HFF-Myc (cell line): ENCODE measurements at regions not wholly inside any gene's neighbourhood (a gene's known extent, or its start where the extent isn't known, plus 50 kb on each side); places are given as distances from the start of the nearest gene placed in this dataset.

Experiments
- DNase-seq: peaks from one replicate; pipeline ENCODE4 v3.0.0-alpha.2; 2011; ENCODE audit warnings: low read depth; ENCODE audit errors: extremely low read depth
- H3K4me3 ChIP-seq: replicated peaks from 2 replicates; pipeline ENCODE4 v1.5.1; 2011; ENCODE audit warnings: low read depth, mild to moderate bottlenecking, control low read depth, low read length
- TF ChIP-seq, protein P1 (sequence below): IDR thresholded peaks from 2 replicates; pipeline ENCODE4 v1.5.1; 2012; ENCODE audit warnings: mild to moderate bottlenecking, low read depth, low read length, control low read depth; ENCODE audit errors: missing control alignments

DNA sequence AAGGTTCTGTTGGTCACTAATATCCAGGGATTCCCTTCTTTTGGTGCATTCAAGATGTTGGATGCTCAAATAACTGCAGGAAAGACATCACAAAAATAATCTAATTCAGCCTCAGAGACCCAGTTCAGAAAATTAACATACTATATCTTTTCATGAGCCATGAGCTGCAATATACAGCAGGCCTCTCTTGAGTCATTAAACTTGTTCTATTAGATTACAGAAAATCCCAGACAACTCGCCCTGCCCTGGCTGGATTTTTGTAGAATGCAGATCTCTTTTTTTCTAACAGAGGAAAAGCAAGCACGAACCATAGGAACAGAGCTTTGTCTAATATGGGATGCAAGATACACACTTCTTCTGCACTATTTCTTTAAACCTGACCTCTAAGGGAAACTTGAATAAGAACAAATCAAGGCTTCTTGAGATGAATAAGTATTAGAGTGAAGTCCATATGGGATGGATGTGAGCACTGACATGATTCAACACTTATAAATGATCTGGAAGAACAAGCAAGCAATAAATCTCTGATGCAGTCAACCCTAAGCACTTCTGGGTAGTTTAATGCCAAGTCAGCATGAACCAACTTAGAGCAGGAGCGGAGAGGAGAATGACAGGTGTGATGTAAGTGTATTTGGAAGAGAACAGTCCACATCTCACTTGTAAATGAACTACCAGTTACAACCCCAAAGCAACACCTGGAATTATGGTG, 70.7 kb upstream of the GNAO1 start:
- no peak for DNase-seq

DNA sequence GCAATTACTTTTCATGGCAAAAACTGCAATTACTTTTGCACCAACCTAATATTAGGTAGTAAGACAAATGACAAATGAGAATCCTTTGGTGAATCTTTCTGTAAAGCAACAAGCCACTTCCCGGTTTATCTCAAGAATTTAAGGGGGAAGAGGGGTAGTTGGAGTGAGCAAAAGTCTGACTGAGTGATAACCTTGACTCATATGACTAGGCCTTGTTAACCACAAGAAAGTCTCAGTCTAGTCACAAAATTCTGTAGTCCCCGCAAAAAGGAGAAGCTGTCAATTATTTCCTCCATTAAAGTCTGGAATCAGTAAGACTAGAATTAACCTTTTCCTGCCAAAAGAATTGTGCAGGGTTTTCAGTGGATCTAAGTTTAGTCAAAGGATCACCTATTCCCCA, 72.2 kb upstream of the GNAO1 start:
- H3K4me3 ChIP-seq = no peak overlapping the region
- no peak for DNase-seq
- TF ChIP-seq, protein P1, sequence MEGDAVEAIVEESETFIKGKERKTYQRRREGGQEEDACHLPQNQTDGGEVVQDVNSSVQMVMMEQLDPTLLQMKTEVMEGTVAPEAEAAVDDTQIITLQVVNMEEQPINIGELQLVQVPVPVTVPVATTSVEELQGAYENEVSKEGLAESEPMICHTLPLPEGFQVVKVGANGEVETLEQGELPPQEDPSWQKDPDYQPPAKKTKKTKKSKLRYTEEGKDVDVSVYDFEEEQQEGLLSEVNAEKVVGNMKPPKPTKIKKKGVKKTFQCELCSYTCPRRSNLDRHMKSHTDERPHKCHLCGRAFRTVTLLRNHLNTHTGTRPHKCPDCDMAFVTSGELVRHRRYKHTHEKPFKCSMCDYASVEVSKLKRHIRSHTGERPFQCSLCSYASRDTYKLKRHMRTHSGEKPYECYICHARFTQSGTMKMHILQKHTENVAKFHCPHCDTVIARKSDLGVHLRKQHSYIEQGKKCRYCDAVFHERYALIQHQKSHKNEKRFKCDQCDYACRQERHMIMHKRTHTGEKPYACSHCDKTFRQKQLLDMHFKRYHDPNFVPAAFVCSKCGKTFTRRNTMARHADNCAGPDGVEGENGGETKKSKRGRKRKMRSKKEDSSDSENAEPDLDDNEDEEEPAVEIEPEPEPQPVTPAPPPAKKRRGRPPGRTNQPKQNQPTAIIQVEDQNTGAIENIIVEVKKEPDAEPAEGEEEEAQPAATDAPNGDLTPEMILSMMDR = no peak

More for the DNA sequence above, 70.7 kb upstream of the GNAO1 start:
- H3K4me3 ChIP-seq = no peak overlapping the region
- TF ChIP-seq, protein P1 = no peak

DNA sequence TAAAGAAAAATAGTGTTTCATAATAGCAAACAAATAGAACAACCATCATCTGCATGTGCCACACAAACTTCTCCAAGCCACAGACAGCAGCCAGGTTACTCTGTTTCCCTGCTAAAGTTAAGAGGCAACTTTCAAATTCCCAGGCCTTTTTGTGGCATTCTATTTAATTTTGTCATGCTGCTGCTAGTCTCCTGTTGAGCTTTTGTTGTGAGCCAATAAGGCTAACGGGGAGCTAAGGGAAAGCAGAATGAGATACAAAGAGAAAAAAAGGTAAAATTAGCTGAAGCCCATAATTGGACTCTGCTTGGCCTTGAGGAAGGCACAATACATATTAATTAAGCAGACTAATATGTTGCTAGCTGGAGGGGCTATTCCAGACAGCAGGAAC, 74.7 kb upstream of the GNAO1 start:
- H3K4me3 ChIP-seq = no peak overlapping the region
- DNase-seq = no peak
- TF ChIP-seq, protein P1 = no peak

DNA sequence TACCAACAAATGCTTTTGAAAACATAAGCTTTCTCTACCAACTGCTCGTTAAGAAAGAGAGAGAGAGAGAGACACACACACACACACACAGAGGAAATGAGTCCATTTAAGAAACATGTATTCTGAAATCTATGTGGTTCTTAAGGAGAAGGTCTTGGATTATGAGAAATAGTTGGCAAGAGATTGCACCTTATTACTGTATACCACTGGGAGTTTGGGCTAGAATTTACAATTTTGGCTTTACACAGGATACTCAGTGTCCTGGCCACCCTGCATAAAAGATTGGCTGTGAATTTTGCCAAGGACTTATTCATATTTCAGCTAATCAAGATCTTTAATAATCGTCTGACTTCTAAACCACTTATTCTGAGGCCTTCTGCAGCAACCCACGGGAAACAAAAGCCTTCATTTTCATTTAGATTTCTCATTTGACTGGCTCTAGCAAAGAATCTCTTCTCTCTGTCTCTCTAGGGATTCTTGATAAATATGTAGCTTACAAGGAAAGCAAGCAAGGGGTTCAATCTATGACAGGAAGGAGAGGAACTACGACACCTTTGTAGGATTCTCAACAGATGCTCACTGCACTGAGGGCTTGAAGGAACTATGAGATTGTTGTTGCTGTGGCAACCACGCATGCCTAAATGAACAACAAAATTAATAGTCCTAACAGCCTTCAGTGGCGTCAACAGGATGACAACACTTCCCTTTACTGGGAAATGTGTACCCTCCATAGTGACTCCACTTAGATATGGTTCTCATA, 75.3 kb upstream of the GNAO1 start:
- H3K4me3 ChIP-seq = no peak overlapping the region
- no peak for DNase-seq
- TF ChIP-seq, protein P1 = no peak

DNA sequence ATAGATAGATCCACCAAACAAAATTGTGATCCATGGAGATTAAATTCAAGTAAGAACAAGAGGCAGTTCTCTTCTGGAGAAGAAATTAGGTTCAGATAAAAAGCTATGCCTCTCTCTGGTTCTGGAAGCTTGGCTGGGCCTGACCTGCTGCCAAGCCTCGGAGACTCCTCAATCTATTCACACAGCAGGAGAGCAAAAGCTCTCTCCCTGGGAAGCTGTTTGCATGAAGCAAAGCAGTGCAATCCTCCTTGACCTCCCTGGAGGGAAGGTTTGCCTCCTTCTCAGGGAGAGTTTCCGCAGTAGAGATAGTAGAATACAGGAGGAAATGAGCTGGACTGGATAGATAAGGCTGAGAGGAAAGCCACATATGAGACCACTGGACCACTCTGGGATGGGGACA, 78.1 kb upstream of the GNAO1 start:
- H3K4me3 ChIP-seq = no peak overlapping the region
- TF ChIP-seq, protein P1 = no peak
- no peak for DNase-seq

DNA sequence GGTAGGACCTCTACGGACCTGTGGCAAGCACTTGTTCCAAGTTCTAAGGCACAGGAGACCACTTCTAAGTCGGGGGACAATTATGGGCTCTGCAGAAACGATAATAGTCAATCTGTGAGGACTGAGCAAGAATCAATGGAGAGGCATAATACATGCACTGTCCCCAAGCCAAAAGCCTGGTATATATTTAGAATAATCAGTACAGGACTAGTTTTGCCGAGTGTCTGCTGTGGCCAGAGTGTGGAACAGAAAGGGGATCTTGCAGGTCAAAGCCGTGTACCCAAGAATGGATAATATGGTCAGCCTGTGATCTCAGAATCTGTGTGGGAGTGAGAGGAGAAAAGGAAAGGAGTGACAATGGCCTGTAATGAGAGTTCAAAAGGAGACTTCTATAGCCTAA, 80.2 kb upstream of the GNAO1 start:
- TF ChIP-seq, protein P1 = no peak
- no peak for DNase-seq
- no peak overlapping the region for H3K4me3 ChIP-seq
